PC-3 (cell line): ENCODE measurements at regions not wholly inside any gene's neighbourhood (a gene's known extent, or its start where the extent isn't known, plus 50 kb on each side); places are given as distances from the start of the nearest gene placed in this dataset.
A peak's percentile ranks its signal among the peaks of the same experiment; 100 is the strongest.

Experiments
- ATAC-seq: fragments of 200-7000 bp; cut with Tn5 transposase; 2 replicates; pipeline ENCODE4 v1.9.1; 2020; ENCODE audit warnings: mild to moderate bottlenecking, moderate library complexity
- BruUV-seq: library from RNA; stranded (reverse); fragments of 400-500 nt; replicated peaks from 2 replicates; lab custom pipeline; 2021; lab: Mats Ljungman, UMichigan
- CTCF ChIA-PET: fragments of 300-600 bp; sonication (Branson Sonifier 250); formaldehyde crosslinking; loops from one replicate; lab custom pipeline; 2022; ENCODE audit warnings: antibody characterized with exemption; lab: Charles Lee
- POLR2A ChIA-PET: fragments of 300-600 bp; sonication (Branson Sonifier 250); formaldehyde crosslinking; loops from one replicate; lab custom pipeline; 2022; ENCODE audit warnings: antibody characterized with exemption; ENCODE audit not compliant: unreplicated experiment; lab: Charles Lee
- DNase-seq: peaks from one replicate; pipeline ENCODE4 v3.0.0-alpha.2; 2015
- H2AFZ ChIP-seq: fragments of 300-600 bp; sonication (generic); 2 replicates; pipeline ENCODE4 v1.6.0; 2016; ENCODE audit warnings: antibody characterized with exemption, low read length
- H3F3A ChIP-seq: fragments of 300-600 bp; sonication (generic); one replicate; pipeline ENCODE4 v1.6.0; 2017; ENCODE audit warnings: antibody characterized with exemption, low read length, control low read depth, mild to moderate bottlenecking; ENCODE audit not compliant: unreplicated experiment
- H3K27ac ChIP-seq: fragments of 300-600 bp; sonication (generic); 2 replicates; pipeline ENCODE4 v1.5.1; 2016; ENCODE audit warnings: mild to moderate bottlenecking, low read length
- H3K27me3 ChIP-seq: fragments of 300-600 bp; sonication (generic); 2 replicates; pipeline ENCODE4 v1.6.1; 2016; ENCODE audit warnings: low read length, mixed read lengths
- H3K36me3 ChIP-seq: fragments of 300-600 bp; sonication (generic); 2 replicates; pipeline ENCODE4 v1.6.1; 2016; ENCODE audit warnings: low read depth, mixed run types, low read length, mixed read lengths
- H3K4me1 ChIP-seq: fragments of 300-600 bp; sonication (generic); 2 replicates; pipeline ENCODE4 v1.5.1; 2016; ENCODE audit warnings: low read length; ENCODE audit not compliant: insufficient read depth
- H3K4me2 ChIP-seq: fragments of 300-600 bp; sonication (generic); 2 replicates; pipeline ENCODE4 v1.6.0; 2016; ENCODE audit warnings: low read length
- H3K4me3 ChIP-seq: fragments of 300-600 bp; sonication (generic); 2 replicates; pipeline ENCODE4 v1.5.1; 2016; ENCODE audit warnings: mild to moderate bottlenecking, low read length, mixed read lengths
- H3K79me2 ChIP-seq: fragments of 300-600 bp; sonication (generic); 2 replicates; pipeline ENCODE4 v1.6.1; 2017; ENCODE audit warnings: low read length, mixed read lengths
- H3K9ac ChIP-seq: fragments of 300-600 bp; sonication (generic); 2 replicates; pipeline ENCODE4 v1.6.0; 2016; ENCODE audit warnings: mild to moderate bottlenecking, low read length
- H3K9me2 ChIP-seq: fragments of 300-600 bp; sonication (generic); replicated peaks from 2 replicates; pipeline ENCODE4 v1.6.1; 2016; ENCODE audit warnings: mixed run types, low read length, mixed read lengths
- H3K9me3 ChIP-seq: fragments of 300-600 bp; sonication (generic); 2 replicates; pipeline ENCODE4 v1.6.1; 2016; ENCODE audit warnings: low read length, mixed read lengths
- H4K20me1 ChIP-seq: fragments of 300-600 bp; sonication (generic); 2 replicates; pipeline ENCODE4 v1.6.1; 2016; ENCODE audit warnings: low read length, mixed read lengths
- CTCF ChIP-seq: fragments of 300-600 bp; sonication (generic); conservative IDR thresholded peaks from 2 replicates; pipeline ENCODE4 v1.5.1; 2017; ENCODE audit warnings: antibody characterized with exemption, low read depth, mild to moderate bottlenecking, low read length
- EZH2 ChIP-seq: fragments of 300-600 bp; sonication (generic); IDR thresholded peaks from one replicate; pipeline ENCODE4 v1.6.1; 2017; ENCODE audit warnings: antibody characterized with exemption, mild to moderate bottlenecking, low read length; ENCODE audit not compliant: unreplicated experiment
- EZH2phosphoT487 ChIP-seq: fragments of 300-600 bp; sonication (generic); IDR thresholded peaks from 2 replicates; pipeline ENCODE4 v1.6.1; 2018; ENCODE audit warnings: mild to moderate bottlenecking, antibody characterized with exemption, low read length, borderline replicate concordance
- intact Hi-C: fragments of 100-400 bp; cut with micrococcal nuclease; formaldehyde crosslinking; loops from 2 replicates; pipeline ENCODE4 v1.9.0; 2023

GRCh38 chr3:191528589-191528988, 67.6 kb downstream of the PYDC2 start:
- BruUV-seq, result no TSS peak
- no peaks in the 10 kb centered on the region for H3K9me3 ChIP-seq
- peak; percentile 32 for DNase-seq
- no peak overlapping the region for H3K4me3 ChIP-seq
- H3K27ac ChIP-seq, result no peak overlapping the region
- H3K27me3 ChIP-seq, result 0 out of 2 replicates have a peak, but pooled peaks cover 4% of the 10 kb centered on the region
- no peaks in the 10 kb centered on the region for H3K4me1 ChIP-seq
- no peaks in the 10 kb centered on the region for H3K79me2 ChIP-seq
- H3K9ac ChIP-seq, result no peak overlapping the region
- no peak overlapping the region for H2AFZ ChIP-seq
- no peaks in the 10 kb centered on the region for H4K20me1 ChIP-seq
- no peak overlapping the region for H3K4me2 ChIP-seq
- POLR2A ChIA-PET, result interaction anchor here (0.6 kb wide), 1 partner anchor 470 kb away, joined by 4 read pairs; no protein-coding TSS in a partner anchor
- TF ChIP-seq EZH2 (no peak), CTCF (no peak), EZH2phosphoT487 (no peak)
- ATAC-seq, result no peak
- H3K36me3 ChIP-seq, result no peaks in the 10 kb centered on the region
- H3K9me2 ChIP-seq, result no peaks in the 10 kb centered on the region
- CTCF ChIA-PET, result no interaction called here
- intact Hi-C loops, result no loop called here
- no peaks in the 10 kb centered on the region for H3F3A ChIP-seq

- Histone ChIP-seq H3K36me3 (no peaks in the 10 kb centered on the region), H3K9me2 (no peaks in the 10 kb centered on the region), H3K4me2 (no peak overlapping the region), H4K20me1 (no peaks in the 10 kb centered on the region), H3K9me3 (no peaks in the 10 kb centered on the region), H3K27ac (no peak overlapping the region), H3K4me1 (no peaks in the 10 kb centered on the region), H3K27me3 (0 out of 2 replicates have a peak, but pooled peaks cover 4% of the 10 kb centered on the region), H3K4me3 (no peak overlapping the region), H2AFZ (no peak overlapping the region), H3F3A (no peaks in the 10 kb centered on the region), H3K9ac (no peak overlapping the region), H3K79me2 (no peaks in the 10 kb centered on the region)
- ChIA-PET POLR2A (no interaction called here), CTCF (no interaction called here)
- DNase-seq, result no peak
- no TSS peak for BruUV-seq
- TF ChIP-seq EZH2 (no peak), EZH2phosphoT487 (no peak)
- intact Hi-C loops, result no loop called here
- ATAC-seq, result no peak
Measured at GRCh38 chr3:191529992-191530391, 69.0 kb downstream of the PYDC2 start.

GRCh38 chr3:191531434-191531972, 70.5 kb downstream of the PYDC2 start:
- intact Hi-C loops, result no loop called here
- Histone ChIP-seq H3K27me3 (0 out of 2 replicates have a peak, but pooled peaks cover 8% of the 10 kb centered on the region), H4K20me1 (no peaks in the 10 kb centered on the region), H3K4me2 (no peak overlapping the region), H3K9ac (no peak overlapping the region), H3K9me2 (no peaks in the 10 kb centered on the region), H3K27ac (no peak overlapping the region), H3K79me2 (no peaks in the 10 kb centered on the region), H3K9me3 (no peaks in the 10 kb centered on the region), H2AFZ (no peak overlapping the region), H3K4me3 (no peak overlapping the region), H3K4me1 (no peaks in the 10 kb centered on the region), H3F3A (no peaks in the 10 kb centered on the region), H3K36me3 (no peaks in the 10 kb centered on the region)
- no peak for DNase-seq
- no TSS peak for BruUV-seq
- CTCF ChIA-PET, result interaction anchor here (0.6 kb wide), 1 partner anchor 13 kb away, joined by 3 read pairs; no protein-coding TSS in a partner anchor
- TF ChIP-seq EZH2phosphoT487, result no peak
- TF ChIP-seq CTCF, result no peak
- TF ChIP-seq EZH2, result no peak
- POLR2A ChIA-PET, result no interaction called here
- no peak for ATAC-seq
